Activated B cell treated with CpG ODN at 0.5 μM for 24 hours (primary cell): ENCODE measurements at regions not wholly inside any gene's neighbourhood (a gene's known extent, or its start where the extent isn't known, plus 50 kb on each side); places are given as distances from the start of the nearest gene placed in this dataset.

Experiments
- ATAC-seq: fragments of 200-7000 bp; cut with Tn5 transposase; one replicate; pipeline ENCODE4 v1.10.0; 2021; ENCODE audit warnings: low read depth, mild to moderate bottlenecking, moderate library complexity
- CTCF ChIA-PET: fragments of 350-600 bp; sonication (Branson Sonifier 250); formaldehyde crosslinking; loops from one replicate; lab custom pipeline; 2021; ENCODE audit warnings: antibody characterized with exemption; lab: Charles Lee
- POLR2A ChIA-PET: fragments of 350-600 bp; sonication (Branson Sonifier 250); formaldehyde crosslinking; loops from one replicate; lab custom pipeline; 2021; ENCODE audit warnings: antibody characterized with exemption; lab: Charles Lee
- DNase-seq: peaks from one replicate; pipeline ENCODE4 v3.0.0; 2022
- H3K27ac Mint-ChIP-seq: one replicate; pipeline ENCODE4 v1.8.0; 2020; ENCODE audit warnings: mixed read lengths
- H3K27me3 Mint-ChIP-seq: one replicate; pipeline ENCODE4 v1.8.0; 2021; ENCODE audit warnings: mixed read lengths
- H3K36me3 Mint-ChIP-seq: one replicate; pipeline ENCODE4 v1.8.0; 2021; ENCODE audit warnings: low read depth, mixed read lengths
- H3K4me1 Mint-ChIP-seq: one replicate; pipeline ENCODE4 v1.8.0; 2021; ENCODE audit warnings: mixed read lengths
- H3K4me3 Mint-ChIP-seq: one replicate; pipeline ENCODE4 v1.8.0; 2020; ENCODE audit warnings: mild to moderate bottlenecking, mixed read lengths
- H3K9me3 Mint-ChIP-seq: one replicate; pipeline ENCODE4 v1.8.0; 2020; ENCODE audit warnings: mixed read lengths
- CTCF ChIP-seq: fragments of 200-600 bp; IDR thresholded peaks from one replicate; pipeline ENCODE4 v1.8.0; 2022; ENCODE audit warnings: antibody characterized with exemption, mild to moderate bottlenecking
- intact Hi-C: fragments of 100-400 bp; cut with micrococcal nuclease; formaldehyde crosslinking; loops from one replicate; pipeline ENCODE4 v1.15.1; 2024

- H3K27ac Mint-ChIP-seq: no peak overlapping the region
- CTCF ChIA-PET: no interaction called here
- intact Hi-C loops: no loop called here
These were observed 288.7 kb upstream of the IGFBP3 start for GRCh38 chr7:46209611-46210388.

GRCh38 chr7:46208635-46209525, 287.8 kb upstream of the IGFBP3 start:
- Mint-ChIP-seq H3K27me3 (peaks cover 3% of the 10 kb centered on the region), H3K4me3 (no peak overlapping the region), H3K36me3 (no peaks in the 10 kb centered on the region), H3K9me3 (no peaks in the 10 kb centered on the region), H3K27ac (no peak overlapping the region), H3K4me1 (no peaks in the 10 kb centered on the region)
- no peak for TF ChIP-seq CTCF
- DNase-seq (no peak), ATAC-seq (no peak)
- ChIA-PET POLR2A (no interaction called here), CTCF (no interaction called here)
- intact Hi-C loops: no loop called here

More at GRCh38 chr7:46209611-46210388, 288.7 kb upstream of the IGFBP3 start:
- no peak overlapping the region for H3K4me3 Mint-ChIP-seq
- POLR2A ChIA-PET: no interaction called here
- no peaks in the 10 kb centered on the region for H3K9me3 Mint-ChIP-seq
- peaks cover 3% of the 10 kb centered on the region for H3K27me3 Mint-ChIP-seq
- DNase-seq (no peak), ATAC-seq (no peak)
- no peak for TF ChIP-seq CTCF
- no peaks in the 10 kb centered on the region for H3K4me1 Mint-ChIP-seq
- no peaks in the 10 kb centered on the region for H3K36me3 Mint-ChIP-seq

- no peak for ATAC-seq
These were observed 287.0 kb upstream of the IGFBP3 start for GRCh38 chr7:46207931-46208634.

DNA sequence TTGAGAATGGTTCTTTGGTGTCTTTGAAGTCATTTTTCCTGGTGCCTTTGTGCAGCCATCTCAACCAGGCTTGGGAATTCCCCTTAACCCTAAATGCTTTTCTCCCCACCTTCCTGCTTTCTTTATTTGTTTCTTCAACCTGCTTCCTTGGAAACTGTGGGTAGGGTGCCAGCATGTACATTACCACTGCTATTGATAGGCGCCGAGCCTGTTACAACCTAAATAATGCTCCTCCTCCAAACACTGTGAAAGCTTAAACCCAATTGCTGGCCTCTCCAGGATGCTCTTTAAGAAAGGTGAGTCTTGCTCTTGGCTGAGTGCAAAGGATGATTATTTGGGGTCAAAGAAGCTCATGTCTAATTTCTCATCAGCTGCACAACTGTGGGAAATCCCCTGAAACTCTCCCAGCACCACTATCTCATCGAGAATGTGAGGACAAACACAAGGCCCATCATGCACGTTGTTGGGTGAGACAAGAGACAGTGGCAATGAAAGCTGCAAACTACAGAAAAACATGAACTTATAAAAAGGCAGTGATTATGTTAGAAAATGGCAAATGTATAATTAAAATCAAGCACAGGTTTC, 285.5 kb upstream of the IGFBP3 start:
- TF ChIP-seq CTCF: no peak
- intact Hi-C loops: no loop called here
- CTCF ChIA-PET: no interaction called here
- POLR2A ChIA-PET: no interaction called here
- Mint-ChIP-seq H3K27ac (no peak overlapping the region), H3K4me1 (no peaks in the 10 kb centered on the region), H3K27me3 (peaks cover 3% of the 10 kb centered on the region), H3K9me3 (no peaks in the 10 kb centered on the region), H3K36me3 (no peaks in the 10 kb centered on the region), H3K4me3 (no peak overlapping the region)
- no peak for DNase-seq
- ATAC-seq: no peak

More at GRCh38 chr7:46207931-46208634, 287.0 kb upstream of the IGFBP3 start:
- ChIA-PET CTCF (no interaction called here), POLR2A (no interaction called here)
- Mint-ChIP-seq H3K27ac (no peak overlapping the region), H3K36me3 (no peaks in the 10 kb centered on the region), H3K4me3 (no peak overlapping the region), H3K9me3 (no peaks in the 10 kb centered on the region), H3K27me3 (peaks cover 3% of the 10 kb centered on the region), H3K4me1 (no peaks in the 10 kb centered on the region)
- DNase-seq: no peak
- intact Hi-C loops: no loop called here
- no peak for TF ChIP-seq CTCF
